Activated CD8-positive, alpha-beta T cell treated with anti-CD3 and anti-CD28 coated beads, Interleukin-2, amount 10 ng/mL, durations not matched to agents 7 days and 5 days (primary cell): ENCODE measurements at regions not wholly inside any gene's neighbourhood (a gene's known extent, or its start where the extent isn't known, plus 50 kb on each side); places are given as distances from the start of the nearest gene placed in this dataset.

ENCODE experiments used
- ATAC-seq: fragments of 150-1000 bp; cut with Tn5 transposase; one replicate; pipeline ENCODE4 v1.10.0; 2021; ENCODE audit warnings: moderate library complexity
- CTCF ChIA-PET: fragments of 350-600 bp; sonication (Branson Sonifier 250); formaldehyde crosslinking; loops from one replicate; lab custom pipeline; 2021; ENCODE audit warnings: antibody characterized with exemption; lab: Charles Lee
- POLR2A ChIA-PET: fragments of 350-600 bp; sonication (Branson Sonifier 250); formaldehyde crosslinking; loops from one replicate; lab custom pipeline; 2021; ENCODE audit warnings: antibody characterized with exemption; lab: Charles Lee
- DNase-seq: peaks from one replicate; pipeline ENCODE4 v3.0.0-alpha.2; 2020
- H3K27ac Mint-ChIP-seq: one replicate; pipeline ENCODE4 v1.8.0; 2021; ENCODE audit warnings: mild to moderate bottlenecking, mixed read lengths
- H3K27me3 Mint-ChIP-seq: one replicate; pipeline ENCODE4 v1.8.0; 2021; ENCODE audit warnings: low read depth, mixed read lengths
- H3K36me3 Mint-ChIP-seq: one replicate; pipeline ENCODE4 v1.8.0; 2021; ENCODE audit warnings: low read depth, mixed read lengths
- H3K4me1 Mint-ChIP-seq: one replicate; pipeline ENCODE4 v1.8.0; 2021; ENCODE audit warnings: low read depth, mixed read lengths
- H3K4me3 Mint-ChIP-seq: one replicate; pipeline ENCODE4 v1.8.0; 2021; ENCODE audit warnings: mild to moderate bottlenecking, mixed read lengths
- H3K9me3 Mint-ChIP-seq: one replicate; pipeline ENCODE4 v1.8.0; 2022; ENCODE audit warnings: mixed read lengths; ENCODE audit not compliant: insufficient read depth

DNA sequence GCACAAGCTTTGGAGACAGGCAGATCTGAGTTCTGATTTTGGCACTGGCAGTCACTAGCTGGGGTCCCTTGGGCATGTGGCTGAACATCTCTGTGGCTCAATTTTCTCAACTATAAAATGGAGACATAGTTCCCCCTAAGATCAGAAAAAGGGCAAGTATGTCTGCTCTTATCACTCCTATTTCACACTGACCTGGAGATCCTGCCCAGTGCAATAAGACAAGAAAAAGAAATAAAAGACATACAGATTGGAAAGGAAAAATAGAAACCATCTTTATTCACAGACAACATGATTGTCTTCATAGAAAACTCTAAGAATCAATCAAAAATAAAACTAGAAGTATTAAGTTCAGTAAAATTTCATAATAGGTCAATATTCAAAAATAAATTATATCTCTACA is 56.0 kb upstream of the LHX1 start:
- H3K27ac Mint-ChIP-seq, result no peak overlapping the region
- no peaks in the 10 kb centered on the region for H3K4me1 Mint-ChIP-seq
- DNase-seq, result no peak
- no peaks in the 10 kb centered on the region for H3K36me3 Mint-ChIP-seq
- H3K27me3 Mint-ChIP-seq, result peaks cover 27% of the 10 kb centered on the region
- ATAC-seq, result no peak
- POLR2A ChIA-PET, result no interaction called here
- no peaks in the 10 kb centered on the region for H3K9me3 Mint-ChIP-seq
- no peak overlapping the region for H3K4me3 Mint-ChIP-seq
- CTCF ChIA-PET, result no interaction called here

DNA sequence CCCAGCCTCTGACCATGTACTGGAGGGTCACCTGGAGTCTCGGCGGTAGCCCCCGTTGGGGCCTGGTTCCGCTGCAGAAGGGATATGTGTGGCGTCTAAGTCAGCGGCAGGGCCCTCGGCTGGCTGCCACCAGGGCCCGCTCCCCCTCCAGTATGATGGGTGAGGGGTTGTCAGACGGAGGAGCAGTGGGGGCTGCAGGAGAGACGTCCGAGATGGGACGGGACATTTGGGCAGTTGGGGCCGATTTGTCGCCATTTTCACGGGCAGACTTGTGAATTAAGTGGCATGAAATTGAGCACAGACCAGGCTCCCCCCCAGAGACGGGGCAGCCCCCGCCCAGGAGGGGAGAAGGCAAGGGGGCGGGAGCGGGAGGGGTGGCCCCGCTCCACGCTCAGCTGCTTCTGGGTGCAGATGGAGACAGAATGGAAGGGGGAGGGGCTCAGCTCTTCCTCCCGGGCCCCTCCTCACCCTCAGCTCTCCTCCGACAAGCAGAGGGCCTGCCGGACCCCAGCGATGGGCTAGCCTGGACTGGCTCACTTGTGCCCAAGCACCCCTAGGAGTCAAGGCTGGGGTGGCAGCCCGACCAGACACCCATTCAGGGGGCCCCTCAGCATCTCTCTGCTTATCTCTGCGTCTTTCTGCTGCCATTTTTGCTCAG is 52.7 kb upstream of the LHX1 start:
- DNase-seq, result no peak
- Mint-ChIP-seq H3K27ac (no peak overlapping the region), H3K27me3 (peaks cover 30% of the 10 kb centered on the region), H3K36me3 (no peaks in the 10 kb centered on the region), H3K4me1 (no peaks in the 10 kb centered on the region), H3K4me3 (no peak overlapping the region), H3K9me3 (no peaks in the 10 kb centered on the region)
- CTCF ChIA-PET, result no interaction called here
- ATAC-seq, result no peak
- POLR2A ChIA-PET, result no interaction called here

DNA sequence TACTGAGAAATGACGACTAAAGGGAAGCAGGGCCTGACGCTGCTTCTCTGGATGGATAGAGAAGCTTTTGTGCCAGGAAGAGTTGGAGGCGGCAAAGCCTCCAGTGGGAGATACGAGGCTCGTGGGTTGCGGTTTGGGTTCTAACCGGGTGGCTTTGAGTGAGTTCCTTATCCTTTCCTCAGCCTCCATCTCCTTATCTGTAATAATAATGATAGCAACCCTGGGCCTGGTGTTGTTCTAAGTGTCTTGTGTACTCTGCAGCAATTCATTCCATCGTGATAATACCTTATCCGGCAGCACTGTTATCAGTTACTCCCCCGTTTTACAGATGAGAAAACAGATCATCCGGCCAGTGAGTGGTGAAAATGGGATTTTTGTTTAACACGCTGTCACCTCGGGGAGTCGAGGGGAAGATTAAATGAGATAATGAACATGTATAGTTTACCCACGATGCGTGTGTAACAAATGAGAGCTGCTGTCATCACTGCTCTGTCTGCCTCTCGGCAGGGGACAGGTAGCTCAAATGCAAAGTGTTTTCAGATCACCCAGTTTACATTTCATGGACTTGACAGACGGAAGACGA is 52.0 kb upstream of the LHX1 start:
- Mint-ChIP-seq H3K27me3 (peaks cover 30% of the 10 kb centered on the region), H3K36me3 (no peaks in the 10 kb centered on the region)

DNA sequence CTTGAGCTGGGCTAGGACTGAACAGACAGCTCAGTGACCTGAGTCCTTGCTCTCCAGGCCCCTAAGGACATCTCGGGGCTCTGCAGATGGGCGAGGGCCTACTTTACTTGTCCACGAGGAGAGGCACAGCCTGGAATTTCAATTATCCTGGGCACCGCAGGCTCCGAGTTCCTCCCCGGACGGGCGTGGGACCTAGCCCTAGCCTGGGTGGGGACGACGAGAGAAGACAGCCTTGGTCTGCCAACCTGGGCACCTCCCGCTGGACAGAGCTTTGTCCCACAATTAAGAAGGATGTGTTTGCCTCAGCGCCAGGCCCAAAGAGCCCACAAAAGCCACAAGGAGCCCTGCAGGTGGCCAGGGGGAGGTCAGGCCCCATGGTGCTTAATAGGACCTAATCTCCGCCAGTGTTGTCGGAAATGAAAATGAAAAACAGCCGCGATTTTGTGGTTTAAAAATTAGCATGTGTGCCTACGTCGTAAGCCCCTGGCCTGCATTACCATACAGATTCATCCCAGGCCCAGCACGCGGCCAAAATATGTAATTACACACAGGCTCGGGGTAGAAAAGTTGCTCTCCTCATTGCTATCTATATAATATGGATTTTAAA is 51.4 kb upstream of the LHX1 start:
- ATAC-seq (no peak), DNase-seq (no peak)
- ChIA-PET POLR2A (interaction anchor here (0.8 kb wide), 1 partner anchor 19 kb away, joined by 3 read pairs; no protein-coding TSS in a partner anchor), CTCF (no interaction called here)
- H3K36me3 Mint-ChIP-seq, result no peaks in the 10 kb centered on the region
- no peaks in the 10 kb centered on the region for H3K4me1 Mint-ChIP-seq
- peaks cover 28% of the 10 kb centered on the region for H3K27me3 Mint-ChIP-seq
- no peaks in the 10 kb centered on the region for H3K9me3 Mint-ChIP-seq
- no peak overlapping the region for H3K4me3 Mint-ChIP-seq
- H3K27ac Mint-ChIP-seq, result no peak overlapping the region

More for the DNA sequence above, 52.0 kb upstream of the LHX1 start:
- no peak for DNase-seq
- CTCF ChIA-PET, result no interaction called here
- Mint-ChIP-seq H3K4me1 (no peaks in the 10 kb centered on the region), H3K27ac (no peak overlapping the region), H3K9me3 (no peaks in the 10 kb centered on the region), H3K4me3 (no peak overlapping the region)
- POLR2A ChIA-PET, result interaction anchor here (0.8 kb wide), 1 partner anchor 18 kb away, joined by 3 read pairs; no protein-coding TSS in a partner anchor
- no peak for ATAC-seq
